ENCODE measurements at regions not wholly inside any gene's neighbourhood (a gene's known extent, or its start where the extent isn't known, plus 50 kb on each side); places are given as distances from the start of the nearest gene placed in this dataset.

DNA sequence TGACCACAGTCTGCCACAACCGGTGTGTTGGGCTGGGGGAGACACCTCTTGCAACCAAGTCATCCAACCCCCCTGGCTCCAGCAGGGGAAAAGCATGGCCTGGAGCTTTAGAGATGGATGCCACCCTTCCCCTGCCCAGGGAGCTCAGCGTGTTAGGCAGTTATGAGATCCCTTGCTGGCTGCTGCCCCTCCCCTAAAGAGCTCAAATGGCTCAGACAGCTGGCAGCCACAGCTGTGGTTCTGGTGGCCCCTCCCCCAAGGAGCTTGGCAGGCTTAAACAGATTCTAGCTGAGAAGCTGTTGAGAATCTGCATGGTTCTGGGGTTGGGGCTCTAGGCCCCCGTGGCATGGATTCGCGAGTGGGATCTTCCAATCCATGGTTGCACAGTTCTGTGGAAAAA is 64.7 kb downstream of the TEX51 start:
- Mint-ChIP-seq H3K27ac (no peak overlapping the region), H3K27me3 (ENCODE audit: low read depth in 2 of 2) (peaks cover 35 to 51% of the 10 kb centered on the region in 2 donors), H3K4me1 (no peaks in the 10 kb centered on the region), H3K4me3 (no peak overlapping the region), H3K9me3 (peaks cover 2 to 4% of the 10 kb centered on the region in 2 donors), H3K36me3 (peaks cover 6% of the 10 kb centered on the region)
- no peak for DNase-seq
- intact Hi-C loops (cut with micrococcal nuclease): no loop called here
- Histone ChIP-seq H3K27me3 (ENCODE audit: control insufficient read depth, insufficient read depth, low read length) (no peaks in the 10 kb centered on the region), H3K4me3 (ENCODE audit: low read length) (no peak overlapping the region), H3K36me3 (ENCODE audit: control insufficient read depth, insufficient read depth, low read length) (no peaks in the 10 kb centered on the region), H3K27ac (ENCODE audit: low read length) (no peak overlapping the region), H3K9me3 (ENCODE audit: control insufficient read depth, insufficient read depth, low read length) (no peaks in the 10 kb centered on the region), H3K4me1 (ENCODE audit: control insufficient read depth, insufficient read depth, low read length) (no peaks in the 10 kb centered on the region)
- 82% methylated on average over 5 of the region's 5 CpGs for WGBS (ENCODE audit: insufficient coverage)
- ATAC-seq: no peak
- TF ChIP-seq, protein P1, sequence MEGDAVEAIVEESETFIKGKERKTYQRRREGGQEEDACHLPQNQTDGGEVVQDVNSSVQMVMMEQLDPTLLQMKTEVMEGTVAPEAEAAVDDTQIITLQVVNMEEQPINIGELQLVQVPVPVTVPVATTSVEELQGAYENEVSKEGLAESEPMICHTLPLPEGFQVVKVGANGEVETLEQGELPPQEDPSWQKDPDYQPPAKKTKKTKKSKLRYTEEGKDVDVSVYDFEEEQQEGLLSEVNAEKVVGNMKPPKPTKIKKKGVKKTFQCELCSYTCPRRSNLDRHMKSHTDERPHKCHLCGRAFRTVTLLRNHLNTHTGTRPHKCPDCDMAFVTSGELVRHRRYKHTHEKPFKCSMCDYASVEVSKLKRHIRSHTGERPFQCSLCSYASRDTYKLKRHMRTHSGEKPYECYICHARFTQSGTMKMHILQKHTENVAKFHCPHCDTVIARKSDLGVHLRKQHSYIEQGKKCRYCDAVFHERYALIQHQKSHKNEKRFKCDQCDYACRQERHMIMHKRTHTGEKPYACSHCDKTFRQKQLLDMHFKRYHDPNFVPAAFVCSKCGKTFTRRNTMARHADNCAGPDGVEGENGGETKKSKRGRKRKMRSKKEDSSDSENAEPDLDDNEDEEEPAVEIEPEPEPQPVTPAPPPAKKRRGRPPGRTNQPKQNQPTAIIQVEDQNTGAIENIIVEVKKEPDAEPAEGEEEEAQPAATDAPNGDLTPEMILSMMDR (IDR thresholded peaks at IDR 0.05): no peak

DNA sequence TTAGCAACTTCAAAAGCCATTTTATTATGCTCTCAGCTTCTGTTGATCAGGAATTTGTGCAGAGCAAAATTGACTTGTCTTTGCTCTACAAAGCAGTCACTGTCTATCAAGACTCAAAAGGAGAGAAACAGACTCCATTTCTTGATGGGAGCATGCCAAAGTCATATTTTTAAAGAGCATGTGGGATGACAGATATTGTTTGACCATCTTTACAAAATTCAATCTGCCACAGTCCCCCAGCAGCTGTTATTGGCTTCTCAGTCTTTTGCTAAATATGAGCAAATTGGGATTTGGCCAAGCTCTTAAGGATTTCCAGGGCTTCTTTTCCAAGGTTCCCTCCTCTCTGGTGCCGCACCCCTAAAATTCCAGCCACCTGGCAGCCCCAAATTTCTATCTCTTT is 67.9 kb downstream of the TEX51 start:
- H3K36me3 ChIP-seq (ENCODE audit: control insufficient read depth, insufficient read depth, low read length): no peaks in the 10 kb centered on the region
- H3K4me3 ChIP-seq (ENCODE audit: low read length): no peak overlapping the region
- no peak overlapping the region for H3K27ac ChIP-seq (ENCODE audit: low read length)
- no peak overlapping the region for H3K4me3 Mint-ChIP-seq
- no peaks in the 10 kb centered on the region for H3K27me3 ChIP-seq (ENCODE audit: control insufficient read depth, insufficient read depth, low read length)
- H3K9me3 Mint-ChIP-seq: no peaks in the 10 kb centered on the region
- no peaks in the 10 kb centered on the region for H3K4me1 Mint-ChIP-seq
- H3K27me3 Mint-ChIP-seq (ENCODE audit: low read depth in 2 of 2): peaks cover 34 to 49% of the 10 kb centered on the region in 2 donors
- peaks cover 5% of the 10 kb centered on the region for H3K4me1 ChIP-seq (ENCODE audit: control insufficient read depth, insufficient read depth, low read length)
- no peak overlapping the region for H3K27ac Mint-ChIP-seq
- DNase-seq (no peak), ATAC-seq (no peak)
- no peaks in the 10 kb centered on the region for H3K9me3 ChIP-seq (ENCODE audit: control insufficient read depth, insufficient read depth, low read length)
- TF ChIP-seq, protein P1 (IDR thresholded peaks at IDR 0.05): no peak
- 96% methylated on average over 1 of the region's 1 CpG for WGBS (ENCODE audit: insufficient coverage)
- intact Hi-C loops (cut with micrococcal nuclease): no loop called here
- H3K36me3 Mint-ChIP-seq: no peaks in the 10 kb centered on the region

DNA sequence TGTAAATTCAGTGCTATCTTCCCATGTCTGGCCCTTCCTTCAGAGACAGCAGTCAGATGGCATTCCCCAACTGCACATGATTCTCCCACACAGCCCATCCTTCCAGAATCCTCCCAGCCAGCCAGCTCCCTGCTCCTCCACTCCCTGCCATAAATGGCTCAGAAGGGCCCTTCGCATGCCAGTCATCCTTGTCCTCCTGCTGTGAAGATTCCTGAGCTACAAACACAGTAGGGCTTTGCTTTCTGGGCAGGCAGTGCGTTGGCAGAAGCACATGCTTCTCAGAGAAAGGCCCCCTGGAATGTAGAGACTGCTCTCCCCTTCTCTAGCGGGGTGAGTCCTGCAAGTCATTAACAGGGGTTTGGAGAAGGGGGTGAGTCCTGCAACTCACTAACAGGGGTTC is 71.9 kb downstream of the TEX51 start:
- intact Hi-C loops (cut with micrococcal nuclease): no loop called here
- peaks cover 12% of the 10 kb centered on the region for H3K4me1 ChIP-seq (ENCODE audit: control insufficient read depth, insufficient read depth, low read length)
- H3K4me3 ChIP-seq (ENCODE audit: low read length): no peak overlapping the region
- Mint-ChIP-seq H3K36me3 (no peaks in the 10 kb centered on the region), H3K27me3 (ENCODE audit: low read depth in 2 of 2) (peaks cover 33 to 57% of the 10 kb centered on the region in 2 donors), H3K9me3 (no peaks in the 10 kb centered on the region), H3K27ac (no peak overlapping the region), H3K4me1 (no peaks in the 10 kb centered on the region), H3K4me3 (peak overlapping the region; percentile 25)
- WGBS (ENCODE audit: insufficient coverage): 47% methylated on average over 2 of the region's 3 CpGs
- H3K36me3 ChIP-seq (ENCODE audit: control insufficient read depth, insufficient read depth, low read length): no peaks in the 10 kb centered on the region
- H3K27me3 ChIP-seq (ENCODE audit: control insufficient read depth, insufficient read depth, low read length): peaks cover 2% of the 10 kb centered on the region
- DNase-seq (no peak), ATAC-seq (no peak)
- TF ChIP-seq, protein P1 (IDR thresholded peaks at IDR 0.05): no peak
- H3K9me3 ChIP-seq (ENCODE audit: control insufficient read depth, insufficient read depth, low read length): no peaks in the 10 kb centered on the region
- H3K27ac ChIP-seq (ENCODE audit: low read length): no peak overlapping the region

DNA sequence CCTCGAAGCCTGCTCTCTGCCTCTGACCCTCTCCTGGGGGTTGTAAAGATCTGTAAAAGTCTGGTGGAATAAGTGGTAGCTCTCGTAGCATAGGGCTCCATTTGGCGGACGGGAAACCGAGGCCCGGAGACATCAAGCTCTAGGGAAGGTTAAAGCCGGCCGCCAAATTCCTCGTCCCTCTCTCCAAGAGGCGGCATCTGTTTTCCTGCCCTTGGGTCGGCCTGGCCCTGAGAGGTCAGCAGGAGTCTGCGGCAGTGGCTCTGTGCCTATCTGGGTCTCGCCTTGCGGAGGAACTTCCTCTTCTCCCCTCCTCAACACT is 72.4 kb downstream of the TEX51 start:
- H3K4me3 ChIP-seq (ENCODE audit: low read length): no peak overlapping the region
- H3K27ac Mint-ChIP-seq: no peak overlapping the region
- TF ChIP-seq, protein P1 (IDR thresholded peaks at IDR 0.05): no peak
- peaks cover 30 to 52% of the 10 kb centered on the region in 2 donors for H3K27me3 Mint-ChIP-seq (ENCODE audit: low read depth in 2 of 2)
- H3K9me3 Mint-ChIP-seq: no peaks in the 10 kb centered on the region
- peaks cover 12% of the 10 kb centered on the region for H3K4me1 ChIP-seq (ENCODE audit: control insufficient read depth, insufficient read depth, low read length)
- 73% methylated on average over 14 of the region's 14 CpGs for WGBS (ENCODE audit: insufficient coverage)
- no peaks in the 10 kb centered on the region for H3K9me3 ChIP-seq (ENCODE audit: control insufficient read depth, insufficient read depth, low read length)
- no peaks in the 10 kb centered on the region for H3K4me1 Mint-ChIP-seq
- ATAC-seq (no peak), DNase-seq (no peak)
- no peak overlapping the region for H3K27ac ChIP-seq (ENCODE audit: low read length)
- H3K36me3 ChIP-seq (ENCODE audit: control insufficient read depth, insufficient read depth, low read length): no peaks in the 10 kb centered on the region
- intact Hi-C loops (cut with micrococcal nuclease): no loop called here
- H3K36me3 Mint-ChIP-seq: no peaks in the 10 kb centered on the region
- H3K27me3 ChIP-seq (ENCODE audit: control insufficient read depth, insufficient read depth, low read length): peaks cover 2% of the 10 kb centered on the region
- no peak overlapping the region for H3K4me3 Mint-ChIP-seq

Measured in natural killer cell (primary cell).